Trophoblast cell (in vitro differentiated cells and primary cell): ENCODE measurements at regions not wholly inside any gene's neighbourhood (a gene's known extent, or its start where the extent isn't known, plus 50 kb on each side); places are given as distances from the start of the nearest gene placed in this dataset.

Experiments used
- DNase-seq, 2 donors: peaks; one replicate each; pipeline ENCODE4 v3.0.0-alpha.2; 2016
- H2AFZ ChIP-seq: 2 replicates; pipeline ENCODE4 v1.6.1; 2013; ENCODE audit warnings: low read length, moderate library complexity, mild to moderate bottlenecking; ENCODE audit not compliant: insufficient read depth, poor library complexity
- H2AK5ac ChIP-seq: 2 replicates; pipeline ENCODE4 v1.6.1; 2013; ENCODE audit warnings: mild to moderate bottlenecking, low read length
- H2BK120ac ChIP-seq: 2 replicates; pipeline ENCODE4 v1.6.1; 2013; ENCODE audit warnings: low read length, mild to moderate bottlenecking, moderate library complexity; ENCODE audit not compliant: insufficient read depth, poor library complexity
- H2BK12ac ChIP-seq: 2 replicates; pipeline ENCODE4 v1.6.1; 2013; ENCODE audit warnings: mild to moderate bottlenecking, low read length, moderate library complexity
- H2BK5ac ChIP-seq: 2 replicates; pipeline ENCODE4 v1.6.1; 2013; ENCODE audit warnings: low read length, low read depth, moderate library complexity, mild to moderate bottlenecking; ENCODE audit not compliant: poor library complexity
- H3K14ac ChIP-seq: 2 replicates; pipeline ENCODE4 v1.6.1; 2013; ENCODE audit warnings: mild to moderate bottlenecking, low read length
- H3K18ac ChIP-seq: 2 replicates; pipeline ENCODE4 v1.6.1; 2013; ENCODE audit warnings: mild to moderate bottlenecking, low read length
- H3K23ac ChIP-seq: 2 replicates; pipeline ENCODE4 v1.6.1; 2013; ENCODE audit warnings: low read length
- H3K27ac ChIP-seq: 2 replicates; pipeline ENCODE4 v1.5.1; 2013; ENCODE audit warnings: low read depth, mild to moderate bottlenecking, inconsistent platforms, low read length, moderate library complexity
- H3K27me3 ChIP-seq: 2 replicates; pipeline ENCODE4 v1.6.1; 2013; ENCODE audit warnings: inconsistent platforms, mild to moderate bottlenecking, low read length, moderate library complexity; ENCODE audit not compliant: insufficient read depth
- H3K36me3 ChIP-seq, 2 experiments: 1 replicate in 1 of 2; 2 replicates in 1 of 2; pipeline ENCODE4 v1.6.1; 2013; ENCODE audit warnings: low read length in 2 of 2, mild to moderate bottlenecking in 2 of 2, moderate library complexity in 1 of 2; ENCODE audit not compliant: insufficient read depth in 2 of 2, control insufficient read depth in 1 of 2
- H3K4ac ChIP-seq: 2 replicates; pipeline ENCODE4 v1.6.1; 2013; ENCODE audit warnings: low read depth, mild to moderate bottlenecking, low read length, moderate library complexity
- H3K4me1 ChIP-seq, 2 experiments: 1 replicate in 1 of 2; 2 replicates in 1 of 2; pipeline ENCODE4 v1.6.1; 2013; ENCODE audit warnings: low read length in 2 of 2, mild to moderate bottlenecking in 2 of 2, moderate library complexity in 1 of 2; ENCODE audit not compliant: insufficient read depth in 2 of 2, control insufficient read depth in 1 of 2
- H3K4me2 ChIP-seq: 2 replicates; pipeline ENCODE4 v1.6.1; 2013; ENCODE audit warnings: inconsistent platforms, mild to moderate bottlenecking, low read length, moderate library complexity
- H3K4me3 ChIP-seq: 2 replicates; pipeline ENCODE4 v1.5.1; 2013; ENCODE audit warnings: mild to moderate bottlenecking, low read depth, low read length, inconsistent platforms
- H3K79me1 ChIP-seq: one replicate; pipeline ENCODE4 v1.6.1; 2013; ENCODE audit warnings: low read length
- H3K79me2 ChIP-seq: 2 replicates; pipeline ENCODE4 v1.6.1; 2013; ENCODE audit warnings: low read length, mild to moderate bottlenecking; ENCODE audit not compliant: control insufficient read depth, insufficient read depth, poor library complexity
- H3K9ac ChIP-seq: 2 replicates; pipeline ENCODE4 v1.6.1; 2013; ENCODE audit warnings: mild to moderate bottlenecking, low read length
- H3K9me3 ChIP-seq: 2 replicates; pipeline ENCODE4 v1.6.1; 2013; ENCODE audit warnings: low read depth, mild to moderate bottlenecking, control low read depth, inconsistent platforms, low read length; ENCODE audit not compliant: insufficient read depth
- H4K12ac ChIP-seq: 2 replicates; pipeline ENCODE4 v1.6.1; 2013; ENCODE audit warnings: low read depth, mild to moderate bottlenecking, low read length, moderate library complexity
- H4K8ac ChIP-seq: 2 replicates; pipeline ENCODE4 v1.6.1; 2013; ENCODE audit warnings: low read depth, mild to moderate bottlenecking, low read length, moderate library complexity
- H4K91ac ChIP-seq: one replicate; pipeline ENCODE4 v1.6.1; 2013; ENCODE audit warnings: low read depth, mild to moderate bottlenecking, low read length, moderate library complexity
- WGBS: extraction: QIAGEN DNeasy Blood & Tissue Kit; methylation state at CpG from one replicate; pipeline ENCODE4 v1.1.7; 2013; ENCODE audit warnings: missing lambda C conversion rate; ENCODE audit not compliant: insufficient read length, insufficient coverage; ENCODE audit errors: extremely low coverage; 5-methylcytosine and 5-hydroxymethylcytosine counted together

DNA sequence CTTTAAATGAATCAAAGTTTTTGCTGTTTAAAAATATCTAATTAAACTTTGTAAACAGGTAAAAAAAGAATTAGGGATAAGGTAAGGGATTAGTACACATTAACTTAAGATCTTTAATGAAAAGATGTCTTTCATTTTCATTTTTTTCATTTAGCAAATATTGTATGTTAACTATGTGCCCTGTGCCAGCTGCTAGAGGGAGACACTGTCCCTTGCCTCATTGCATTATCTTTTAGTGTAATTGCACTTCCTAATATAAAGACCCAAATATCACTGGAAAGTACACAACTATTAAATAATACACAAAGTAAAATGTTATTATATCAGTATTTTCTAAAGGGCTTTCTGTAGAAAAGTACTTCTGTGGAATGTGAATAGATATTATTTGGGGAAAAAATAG lies 102.7 kb downstream of the GPR37 start:
- Histone ChIP-seq H3K4me1 (no peaks in the 10 kb centered on the region), H3K18ac (no peak overlapping the region), H4K91ac (no peak overlapping the region), H2BK5ac (no peak overlapping the region), H2BK12ac (no peak overlapping the region), H3K14ac (no peak overlapping the region), H3K4me2 (no peak overlapping the region), H3K79me1 (no peaks in the 10 kb centered on the region), H3K36me3 (no peaks in the 10 kb centered on the region), H3K9me3 (no peaks in the 10 kb centered on the region), H3K27ac (no peak overlapping the region), H3K23ac (no peak overlapping the region), H3K9ac (no peak overlapping the region), H4K12ac (no peak overlapping the region), H3K27me3 (no peaks in the 10 kb centered on the region), H3K4ac (no peak overlapping the region), H4K8ac (no peak overlapping the region), H3K4me3 (no peak overlapping the region), H2AFZ (no peak overlapping the region), H2AK5ac (no peak overlapping the region), H3K79me2 (no peaks in the 10 kb centered on the region), H2BK120ac (no peak overlapping the region)
- no peak for DNase-seq

DNA sequence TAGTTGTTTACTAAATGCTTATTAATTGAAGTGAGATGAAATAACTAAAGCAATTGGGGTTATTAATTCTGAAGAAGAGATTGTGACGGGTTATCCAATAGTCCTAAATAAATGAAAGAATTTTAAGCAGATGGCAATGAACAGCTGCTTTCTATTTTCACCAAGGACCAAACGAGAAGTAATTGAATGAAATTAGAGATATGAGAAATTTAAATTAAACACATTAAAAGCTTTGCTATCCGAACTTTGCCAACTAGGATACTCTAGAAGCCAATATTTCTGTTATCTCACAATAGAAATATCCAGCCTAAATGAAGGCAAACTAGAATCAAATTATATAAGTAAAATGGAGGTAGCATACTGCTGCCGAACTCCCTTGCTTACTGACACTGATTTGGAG lies 103.2 kb downstream of the GPR37 start:
- no peak for DNase-seq
- Histone ChIP-seq H3K9ac (no peak overlapping the region), H3K79me2 (no peaks in the 10 kb centered on the region), H2BK120ac (no peak overlapping the region), H3K4ac (no peak overlapping the region), H4K8ac (no peak overlapping the region), H3K36me3 (no peaks in the 10 kb centered on the region), H3K27ac (no peak overlapping the region), H3K79me1 (no peaks in the 10 kb centered on the region), H3K4me1 (no peaks in the 10 kb centered on the region), H3K14ac (no peak overlapping the region), H3K4me2 (no peak overlapping the region), H2AFZ (no peak overlapping the region), H3K18ac (no peak overlapping the region), H3K4me3 (no peak overlapping the region), H2BK12ac (no peak overlapping the region), H2BK5ac (no peak overlapping the region), H2AK5ac (no peak overlapping the region), H3K9me3 (no peaks in the 10 kb centered on the region), H3K27me3 (no peaks in the 10 kb centered on the region), H3K23ac (no peak overlapping the region), H4K12ac (no peak overlapping the region), H4K91ac (no peak overlapping the region)
- WGBS = no CpG with 5 or more reads among the region's 4 CpGs

GRCh38 chr7:124655990-124656389 lies 109.6 kb downstream of the GPR37 start:
- no peak overlapping the region for H4K91ac ChIP-seq
- no peak overlapping the region for H3K23ac ChIP-seq
- H3K4me1 ChIP-seq = no peaks in the 10 kb centered on the region
- H3K9me3 ChIP-seq = no peaks in the 10 kb centered on the region
- no peaks in the 10 kb centered on the region for H3K36me3 ChIP-seq
- no peak overlapping the region for H3K18ac ChIP-seq
- H3K4me2 ChIP-seq = no peak overlapping the region
- no peak overlapping the region for H4K12ac ChIP-seq
- H3K14ac ChIP-seq = no peak overlapping the region
- no peak for DNase-seq
- no peak overlapping the region for H2BK5ac ChIP-seq
- H2BK120ac ChIP-seq = no peak overlapping the region
- H3K4me3 ChIP-seq = no peak overlapping the region
- H2BK12ac ChIP-seq = no peak overlapping the region
- no peak overlapping the region for H3K9ac ChIP-seq
- H3K79me2 ChIP-seq = no peaks in the 10 kb centered on the region
- no peak overlapping the region for H2AK5ac ChIP-seq
- no peak overlapping the region for H2AFZ ChIP-seq
- no CpG with 5 or more reads among the region's 3 CpGs for WGBS
- H4K8ac ChIP-seq = no peak overlapping the region
- no peak overlapping the region for H3K27ac ChIP-seq
- H3K4ac ChIP-seq = no peak overlapping the region
- no peaks in the 10 kb centered on the region for H3K79me1 ChIP-seq
- no peaks in the 10 kb centered on the region for H3K27me3 ChIP-seq

DNA sequence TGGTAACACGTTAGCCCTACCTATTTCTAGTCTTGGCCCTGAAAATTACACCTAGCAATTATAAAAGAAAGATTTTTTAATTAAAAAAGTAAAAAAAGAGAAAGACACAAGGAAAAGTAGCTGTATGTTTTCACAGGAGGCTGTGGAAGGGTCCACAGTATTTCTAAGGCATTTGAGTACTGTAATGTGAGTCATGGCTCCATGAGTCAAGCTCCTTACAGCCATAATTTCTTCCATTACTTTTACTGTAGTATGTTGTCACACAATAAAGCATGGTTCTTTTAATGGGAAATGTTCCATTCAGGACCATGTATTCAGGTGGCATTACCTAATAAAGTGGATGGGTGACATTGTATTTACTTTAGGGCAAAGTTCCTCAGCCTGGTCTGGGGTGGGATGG lies 113.4 kb downstream of the GPR37 start:
- H2BK12ac ChIP-seq = no peak overlapping the region
- no peak overlapping the region for H2BK5ac ChIP-seq
- no peak overlapping the region for H3K27ac ChIP-seq
- H3K36me3 ChIP-seq = no peaks in the 10 kb centered on the region
- H2AK5ac ChIP-seq = no peak overlapping the region
- H2BK120ac ChIP-seq = no peak overlapping the region
- H3K18ac ChIP-seq = no peak overlapping the region
- H3K4me1 ChIP-seq = no peaks in the 10 kb centered on the region
- no peak overlapping the region for H3K4me3 ChIP-seq
- no peak overlapping the region for H4K91ac ChIP-seq
- H4K8ac ChIP-seq = no peak overlapping the region
- H3K4ac ChIP-seq = no peak overlapping the region
- H3K4me2 ChIP-seq = no peak overlapping the region
- H2AFZ ChIP-seq = no peak overlapping the region
- no peaks in the 10 kb centered on the region for H3K79me1 ChIP-seq
- H3K79me2 ChIP-seq = no peaks in the 10 kb centered on the region
- H3K9me3 ChIP-seq = no peaks in the 10 kb centered on the region
- no peak overlapping the region for H3K14ac ChIP-seq
- no CpG with 5 or more reads among the region's 1 CpG for WGBS
- DNase-seq = peak in 1 of 2 donors; percentile 21
- H3K9ac ChIP-seq = no peak overlapping the region
- H4K12ac ChIP-seq = no peak overlapping the region
- H3K23ac ChIP-seq = no peak overlapping the region
- H3K27me3 ChIP-seq = no peaks in the 10 kb centered on the region

GRCh38 chr7:124651136-124651535 lies 114.5 kb downstream of the GPR37 start:
- no peak overlapping the region for H4K91ac ChIP-seq
- H3K27me3 ChIP-seq = no peaks in the 10 kb centered on the region
- no peaks in the 10 kb centered on the region for H3K79me1 ChIP-seq
- DNase-seq = no peak
- no peak overlapping the region for H2BK5ac ChIP-seq
- no peak overlapping the region for H2BK120ac ChIP-seq
- no peaks in the 10 kb centered on the region for H3K4me1 ChIP-seq
- no peak overlapping the region for H4K12ac ChIP-seq
- no peak overlapping the region for H3K23ac ChIP-seq
- no peaks in the 10 kb centered on the region for H3K36me3 ChIP-seq
- WGBS = no CpG with 5 or more reads among the region's 4 CpGs
- H3K4me2 ChIP-seq = no peak overlapping the region
- H3K4ac ChIP-seq = no peak overlapping the region
- H4K8ac ChIP-seq = no peak overlapping the region
- H3K9ac ChIP-seq = no peak overlapping the region
- H3K79me2 ChIP-seq = no peaks in the 10 kb centered on the region
- no peak overlapping the region for H3K18ac ChIP-seq
- no peak overlapping the region for H3K14ac ChIP-seq
- H2AK5ac ChIP-seq = no peak overlapping the region
- H3K4me3 ChIP-seq = no peak overlapping the region
- H3K9me3 ChIP-seq = no peaks in the 10 kb centered on the region
- H2AFZ ChIP-seq = no peak overlapping the region
- H3K27ac ChIP-seq = no peak overlapping the region
- no peak overlapping the region for H2BK12ac ChIP-seq
